ENCODE measurements at regions not wholly inside any gene's neighbourhood (a gene's known extent, or its start where the extent isn't known, plus 50 kb on each side); places are given as distances from the start of the nearest gene placed in this dataset.

- DNase-seq (ENCODE audit: low read depth in 1 of 2, low spot score in 1 of 2) = no peak
- Histone ChIP-seq H3K4me3 (replicated peaks; ENCODE audit: insufficient read depth, low read length) (no peak overlapping the region), H3K27me3 (ENCODE audit: insufficient read depth, poor library complexity, severe bottlenecking) (no peaks in the 10 kb centered on the region), H3K27ac (replicated peaks) (no peak overlapping the region)
- TF ChIP-seq, protein P1, sequence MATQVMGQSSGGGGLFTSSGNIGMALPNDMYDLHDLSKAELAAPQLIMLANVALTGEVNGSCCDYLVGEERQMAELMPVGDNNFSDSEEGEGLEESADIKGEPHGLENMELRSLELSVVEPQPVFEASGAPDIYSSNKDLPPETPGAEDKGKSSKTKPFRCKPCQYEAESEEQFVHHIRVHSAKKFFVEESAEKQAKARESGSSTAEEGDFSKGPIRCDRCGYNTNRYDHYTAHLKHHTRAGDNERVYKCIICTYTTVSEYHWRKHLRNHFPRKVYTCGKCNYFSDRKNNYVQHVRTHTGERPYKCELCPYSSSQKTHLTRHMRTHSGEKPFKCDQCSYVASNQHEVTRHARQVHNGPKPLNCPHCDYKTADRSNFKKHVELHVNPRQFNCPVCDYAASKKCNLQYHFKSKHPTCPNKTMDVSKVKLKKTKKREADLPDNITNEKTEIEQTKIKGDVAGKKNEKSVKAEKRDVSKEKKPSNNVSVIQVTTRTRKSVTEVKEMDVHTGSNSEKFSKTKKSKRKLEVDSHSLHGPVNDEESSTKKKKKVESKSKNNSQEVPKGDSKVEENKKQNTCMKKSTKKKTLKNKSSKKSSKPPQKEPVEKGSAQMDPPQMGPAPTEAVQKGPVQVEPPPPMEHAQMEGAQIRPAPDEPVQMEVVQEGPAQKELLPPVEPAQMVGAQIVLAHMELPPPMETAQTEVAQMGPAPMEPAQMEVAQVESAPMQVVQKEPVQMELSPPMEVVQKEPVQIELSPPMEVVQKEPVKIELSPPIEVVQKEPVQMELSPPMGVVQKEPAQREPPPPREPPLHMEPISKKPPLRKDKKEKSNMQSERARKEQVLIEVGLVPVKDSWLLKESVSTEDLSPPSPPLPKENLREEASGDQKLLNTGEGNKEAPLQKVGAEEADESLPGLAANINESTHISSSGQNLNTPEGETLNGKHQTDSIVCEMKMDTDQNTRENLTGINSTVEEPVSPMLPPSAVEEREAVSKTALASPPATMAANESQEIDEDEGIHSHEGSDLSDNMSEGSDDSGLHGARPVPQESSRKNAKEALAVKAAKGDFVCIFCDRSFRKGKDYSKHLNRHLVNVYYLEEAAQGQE (IDR thresholded peaks at IDR 0.05; ENCODE audit: insufficient replicate concordance, low read depth) = no peak
Measured at GRCh38 chr4:89538886-89539285, 231.3 kb upstream of the GPRIN3 start.

- no peak for TF ChIP-seq SPI1 (IDR thresholded peaks at IDR 0.05; ENCODE audit: borderline replicate concordance, low read depth)
- TF ChIP-seq, protein P1 (IDR thresholded peaks at IDR 0.05; ENCODE audit: insufficient replicate concordance, low read depth) = no peak
- TF ChIP-seq CTCF (IDR thresholded peaks at IDR 0.05; ENCODE audit: insufficient read depth, low read length) = no peak
- no peak for TF ChIP-seq POLR2AphosphoS5 (IDR thresholded peaks at IDR 0.05; ENCODE audit: low read depth)
- TF ChIP-seq GABPA (IDR thresholded peaks at IDR 0.05; ENCODE audit: low read depth) = no peak
- Histone ChIP-seq H3K4me3 (replicated peaks; ENCODE audit: insufficient read depth, low read length) (no peak overlapping the region), H3K27me3 (ENCODE audit: insufficient read depth, poor library complexity, severe bottlenecking) (no peaks in the 10 kb centered on the region), H3K27ac (replicated peaks) (no peak overlapping the region)
- no peak for DNase-seq (ENCODE audit: low read depth in 1 of 2, low spot score in 1 of 2)
Measured at GRCh38 chr4:89538171-89538570, 230.6 kb upstream of the GPRIN3 start.

- Histone ChIP-seq H3K4me3 (replicated peaks; ENCODE audit: insufficient read depth, low read length) (no peak overlapping the region), H3K27ac (replicated peaks) (no peak overlapping the region), H3K27me3 (ENCODE audit: insufficient read depth, poor library complexity, severe bottlenecking) (no peaks in the 10 kb centered on the region)
- no peak for TF ChIP-seq SPI1 (IDR thresholded peaks at IDR 0.05; ENCODE audit: borderline replicate concordance, low read depth)
- TF ChIP-seq CTCF (IDR thresholded peaks at IDR 0.05; ENCODE audit: insufficient read depth, low read length) = no peak
- TF ChIP-seq GABPA (IDR thresholded peaks at IDR 0.05; ENCODE audit: low read depth) = no peak
- TF ChIP-seq, protein P1 (IDR thresholded peaks at IDR 0.05; ENCODE audit: insufficient replicate concordance, low read depth) = no peak
- no peak for TF ChIP-seq POLR2AphosphoS5 (IDR thresholded peaks at IDR 0.05; ENCODE audit: low read depth)
- DNase-seq (ENCODE audit: low read depth in 1 of 2, low spot score in 1 of 2) = no peak
Measured at GRCh38 chr4:89537281-89537680, 229.7 kb upstream of the GPRIN3 start.

GRCh38 chr4:89535251-89535650 lies 227.7 kb upstream of the GPRIN3 start:
- Histone ChIP-seq H3K4me3 (replicated peaks; ENCODE audit: insufficient read depth, low read length) (no peak overlapping the region), H3K27ac (replicated peaks) (no peak overlapping the region), H3K27me3 (ENCODE audit: insufficient read depth, poor library complexity, severe bottlenecking) (no peaks in the 10 kb centered on the region)
- TF ChIP-seq POLR2AphosphoS5 (IDR thresholded peaks at IDR 0.05; ENCODE audit: low read depth) (no peak), SPI1 (IDR thresholded peaks at IDR 0.05; ENCODE audit: borderline replicate concordance, low read depth) (no peak), GABPA (IDR thresholded peaks at IDR 0.05; ENCODE audit: low read depth) (no peak)
- TF ChIP-seq, protein P1 (IDR thresholded peaks at IDR 0.05; ENCODE audit: insufficient replicate concordance, low read depth) = no peak
- no peak for DNase-seq (ENCODE audit: low read depth in 1 of 2, low spot score in 1 of 2)

Measured in HL-60 (cell line).